Cardiac muscle cell (in vitro differentiated cells and primary cell): ENCODE measurements at regions not wholly inside any gene's neighbourhood (a gene's known extent, or its start where the extent isn't known, plus 50 kb on each side); places are given as distances from the start of the nearest gene placed in this dataset.
"Not testable (repeated sequence)": the region's sequence is repeated elsewhere in the genome, so short reads cannot be mapped to it uniquely, and the experiment has no call there.

Source experiments
- DNase-seq, 2 donors: peaks; one replicate each; pipeline versions ENCODE4 v3.0.0 to v3.0.0-alpha.2; 2010 to 2017; ENCODE audit warnings: low read depth in 1 of 2, low spot score in 1 of 2
- H3K27ac ChIP-seq: fragments of 200-600 bp; sonication (generic); 2 replicates; pipeline ENCODE4 v1.5.1; 2016
- H3K27me3 ChIP-seq: fragments of 200-600 bp; sonication (generic); 2 replicates; pipeline ENCODE4 v1.6.0; 2016; ENCODE audit warnings: control low read depth
- H3K36me3 ChIP-seq: fragments of 200-600 bp; sonication (generic); 2 replicates; pipeline ENCODE4 v1.5.1; 2016; ENCODE audit warnings: control low read depth
- H3K4me1 ChIP-seq: fragments of 200-600 bp; sonication (generic); 2 replicates; pipeline ENCODE4 v1.8.1; 2017; ENCODE audit warnings: low read depth, mild to moderate bottlenecking, mixed run types
- H3K4me3 ChIP-seq: fragments of 200-600 bp; sonication (generic); 2 replicates; pipeline ENCODE4 v1.5.1; 2016; ENCODE audit warnings: mild to moderate bottlenecking
- H3K9me3 ChIP-seq: fragments of 200-600 bp; sonication (generic); 2 replicates; pipeline ENCODE4 v1.5.1; 2017; ENCODE audit warnings: low read depth, mild to moderate bottlenecking, control low read depth
- CTCF ChIP-seq: IDR thresholded peaks from 2 replicates; pipeline ENCODE4 v1.5.1; 2012; ENCODE audit warnings: low read depth, mild to moderate bottlenecking, low read length

- no peak for DNase-seq
- Histone ChIP-seq H3K36me3 (no peaks in the 10 kb centered on the region), H3K27ac (no peak overlapping the region), H3K9me3 (peaks cover 8% of the 10 kb centered on the region), H3K4me3 (no peak overlapping the region), H3K4me1 (no peaks in the 10 kb centered on the region), H3K27me3 (no peaks in the 10 kb centered on the region)
- TF ChIP-seq CTCF = no peak
These were observed 3929.2 kb upstream of the OR11H1 start for GRCh38 chr22:11598492-11599440.

- not testable (repeated sequence) for H3K9me3 ChIP-seq, H3K4me3 ChIP-seq, H3K27ac ChIP-seq, DNase-seq, H3K36me3 ChIP-seq, H3K4me1 ChIP-seq, H3K27me3 ChIP-seq
These were observed 3928.5 kb upstream of the OR11H1 start for GRCh38 chr22:11599456-11599855.

GRCh38 chr22:11600161-11600560 lies 3927.8 kb upstream of the OR11H1 start:
- not testable (repeated sequence) for H3K4me3 ChIP-seq, H3K27ac ChIP-seq, H3K4me1 ChIP-seq, H3K27me3 ChIP-seq, H3K9me3 ChIP-seq, H3K36me3 ChIP-seq, DNase-seq

GRCh38 chr22:11600896-11601890 lies 3926.8 kb upstream of the OR11H1 start:
- not testable (repeated sequence) for H3K27ac ChIP-seq, H3K27me3 ChIP-seq, H3K4me3 ChIP-seq, DNase-seq, H3K4me1 ChIP-seq, H3K36me3 ChIP-seq, H3K9me3 ChIP-seq

GRCh38 chr22:11604635-11605395 lies 3923.2 kb upstream of the OR11H1 start:
- not testable (repeated sequence) for H3K9me3 ChIP-seq, H3K36me3 ChIP-seq, H3K27me3 ChIP-seq, H3K4me3 ChIP-seq, H3K4me1 ChIP-seq, H3K27ac ChIP-seq, DNase-seq

- H3K9me3 ChIP-seq = no peaks in the 10 kb centered on the region
- no peak for TF ChIP-seq CTCF
- H3K36me3 ChIP-seq = no peaks in the 10 kb centered on the region
- H3K4me3 ChIP-seq = no peak overlapping the region
- no peaks in the 10 kb centered on the region for H3K27me3 ChIP-seq
- DNase-seq = no peak
- H3K4me1 ChIP-seq = no peaks in the 10 kb centered on the region
- H3K27ac ChIP-seq = no peak overlapping the region
These were observed 3922.5 kb upstream of the OR11H1 start for GRCh38 chr22:11605468-11605981.

GRCh38 chr22:11606047-11607000 lies 3921.7 kb upstream of the OR11H1 start:
- H3K27ac ChIP-seq, H3K36me3 ChIP-seq, H3K27me3 ChIP-seq, H3K4me3 ChIP-seq, H3K4me1 ChIP-seq, DNase-seq, H3K9me3 ChIP-seq: not testable (repeated sequence)

GRCh38 chr22:11607215-11607614 lies 3920.8 kb upstream of the OR11H1 start:
- H3K4me1 ChIP-seq, DNase-seq, H3K27me3 ChIP-seq, H3K9me3 ChIP-seq, H3K4me3 ChIP-seq, H3K27ac ChIP-seq, H3K36me3 ChIP-seq: not testable (repeated sequence)

GRCh38 chr22:11608486-11608885 lies 3919.5 kb upstream of the OR11H1 start:
- H3K27ac ChIP-seq, H3K9me3 ChIP-seq, H3K36me3 ChIP-seq, H3K4me3 ChIP-seq, DNase-seq, H3K4me1 ChIP-seq, H3K27me3 ChIP-seq: not testable (repeated sequence)

GRCh38 chr22:11609193-11609592 lies 3918.8 kb upstream of the OR11H1 start:
- not testable (repeated sequence) for H3K9me3 ChIP-seq, H3K4me3 ChIP-seq, DNase-seq, H3K27ac ChIP-seq, H3K36me3 ChIP-seq, H3K27me3 ChIP-seq, H3K4me1 ChIP-seq
